ENCODE measurements at regions not wholly inside any gene's neighbourhood (a gene's known extent, or its start where the extent isn't known, plus 50 kb on each side); places are given as distances from the start of the nearest gene placed in this dataset.

GRCh38 chr13:65540175-65540574 is 1690.0 kb downstream of the PCDH9 start:
- 24% methylated on average over 3 of the region's 3 CpGs for WGBS (ENCODE audit: low lambda C conversion rate)

GRCh38 chr13:65535370-65535769 is 1694.8 kb downstream of the PCDH9 start:
- Histone ChIP-seq H3K27me3 (ENCODE audit: control insufficient read depth in 1 of 2, insufficient read depth in 2 of 2, low read length in 2 of 2) (no peaks in the 10 kb centered on the region), H3K79me2 (ENCODE audit: insufficient read depth, low read length) (no peaks in the 10 kb centered on the region), H3K27ac (ENCODE audit: extremely low read length, insufficient read depth, low read length) (no peak overlapping the region), H3K9ac (ENCODE audit: insufficient read depth, low read depth, low read length) (no peak overlapping the region), H3K4me1 (ENCODE audit: insufficient read depth, low read length) (no peaks in the 10 kb centered on the region), H4K20me1 (ENCODE audit: insufficient read depth, low read length) (no peaks in the 10 kb centered on the region), H3K4me2 (ENCODE audit: low read depth, low read length) (no peak overlapping the region), H2AFZ (ENCODE audit: low read length) (no peak overlapping the region), H3K9me3 (ENCODE audit: low read length) (peaks cover 3% of the 10 kb centered on the region; the same call in 1 of the 2 replicates), H3K36me3 (replicated peaks in 1 of 2; ENCODE audit: control insufficient read depth in 1 of 2, insufficient read depth in 2 of 2, low read length in 2 of 2) (no peaks in the 10 kb centered on the region), H3K4me3 (replicated peaks in 1 of 3; ENCODE audit: insufficient read depth in 1 of 3, low read depth in 2 of 3, low read length in 3 of 3) (no peak overlapping the region)
- CTCF ChIA-PET (ENCODE audit: low intra/inter-chr PET ratio, low total read pairs): no interaction called here
- intact Hi-C loops (cut with micrococcal nuclease; ENCODE audit: unreplicated experiment): no loop called here
- 0% methylated on average over 1 of the region's 1 CpG for WGBS (ENCODE audit: low lambda C conversion rate)
- POLR2A ChIA-PET: no interaction called here
- no TSS peak for BruUV-seq (replicated peaks)
- in situ Hi-C loops (cut with HindIII; ENCODE audit: extremely low pct_ligation_motif_present, low pct_unique_long_range_greater_than_20kb): no loop called here
- DNase-seq (ENCODE audit: low spot score) (no peak), FAIRE-seq (no peak), ATAC-seq (no peak)
- TF ChIP-seq NR1H2 (CRISPR knock-in tag; IDR thresholded peaks at IDR 0.05; ENCODE audit: borderline replicate concordance, low read depth) (no peak), ZBTB26 (CRISPR knock-in tag; IDR thresholded peaks at IDR 0.05; ENCODE audit: borderline replicate concordance) (no peak), RAD21 (CRISPR knock-in tag; IDR thresholded peaks at IDR 0.05) (no peak), FUBP1 (CRISPR knock-in tag; IDR thresholded peaks at IDR 0.05; ENCODE audit: borderline replicate concordance) (no peak), MAFF (IDR thresholded peaks at IDR 0.05; ENCODE audit: low read depth, low read length) (peak; percentile 56; the same call in 1 of the 2 replicates), MAFK (conservative IDR thresholded peaks at IDR 0.05 in 1 of 2, IDR thresholded peaks at IDR 0.05 in 1 of 2; ENCODE audit: low read length in 2 of 2) (peak; percentile 42 to 82; a peak in 2 of 4 replicates)

More at GRCh38 chr13:65540175-65540574, 1690.0 kb downstream of the PCDH9 start:
- POLR2A ChIA-PET: no interaction called here
- ATAC-seq: no peak
- CTCF ChIA-PET (ENCODE audit: low intra/inter-chr PET ratio, low total read pairs): no interaction called here
- H3K4me3 ChIP-seq (replicated peaks in 1 of 3; ENCODE audit: insufficient read depth in 1 of 3, low read depth in 2 of 3, low read length in 3 of 3): no peak overlapping the region
- no peak overlapping the region for H3K4me2 ChIP-seq (ENCODE audit: low read depth, low read length)
- no peak overlapping the region for H3K9ac ChIP-seq (ENCODE audit: insufficient read depth, low read depth, low read length)
- DNase-seq (ENCODE audit: low spot score): no peak
- H3K27me3 ChIP-seq (ENCODE audit: control insufficient read depth in 1 of 2, insufficient read depth in 2 of 2, low read length in 2 of 2): no peaks in the 10 kb centered on the region
- no peaks in the 10 kb centered on the region for H4K20me1 ChIP-seq (ENCODE audit: insufficient read depth, low read length)
- TF ChIP-seq REPIN1 (CRISPR knock-in tag; IDR thresholded peaks at IDR 0.05; ENCODE audit: borderline replicate concordance, low read depth) (no peak), ZNF639 (CRISPR knock-in tag; conservative IDR thresholded peaks at IDR 0.05) (no peak), SP4 (CRISPR knock-in tag; IDR thresholded peaks at IDR 0.05) (no peak)
- no peak overlapping the region for H3K27ac ChIP-seq (ENCODE audit: extremely low read length, insufficient read depth, low read length)
- H3K4me1 ChIP-seq (ENCODE audit: insufficient read depth, low read length): no peaks in the 10 kb centered on the region
- no peak overlapping the region for H2AFZ ChIP-seq (ENCODE audit: low read length)
- FAIRE-seq: no peak
- intact Hi-C loops (cut with micrococcal nuclease; ENCODE audit: unreplicated experiment) (no loop called here), in situ Hi-C loops (cut with HindIII; ENCODE audit: extremely low pct_ligation_motif_present, low pct_unique_long_range_greater_than_20kb) (no loop called here)
- H3K9me3 ChIP-seq (ENCODE audit: low read length): no peaks in the 10 kb centered on the region
- BruUV-seq (replicated peaks): no TSS peak
- H3K36me3 ChIP-seq (replicated peaks in 1 of 2; ENCODE audit: control insufficient read depth in 1 of 2, insufficient read depth in 2 of 2, low read length in 2 of 2): no peaks in the 10 kb centered on the region
- H3K79me2 ChIP-seq (ENCODE audit: insufficient read depth, low read length): no peaks in the 10 kb centered on the region
